Trophoblast cell (in vitro differentiated cells and primary cell): ENCODE measurements at regions not wholly inside any gene's neighbourhood (a gene's known extent, or its start where the extent isn't known, plus 50 kb on each side); places are given as distances from the start of the nearest gene placed in this dataset.

Experiments
- DNase-seq, 2 donors: peaks; one replicate each; pipeline ENCODE4 v3.0.0-alpha.2; 2016
- H2AFZ ChIP-seq: 2 replicates; pipeline ENCODE4 v1.6.1; 2013; ENCODE audit warnings: low read length, moderate library complexity, mild to moderate bottlenecking; ENCODE audit not compliant: insufficient read depth, poor library complexity
- H2AK5ac ChIP-seq: 2 replicates; pipeline ENCODE4 v1.6.1; 2013; ENCODE audit warnings: mild to moderate bottlenecking, low read length
- H2BK120ac ChIP-seq: 2 replicates; pipeline ENCODE4 v1.6.1; 2013; ENCODE audit warnings: low read length, mild to moderate bottlenecking, moderate library complexity; ENCODE audit not compliant: insufficient read depth, poor library complexity
- H2BK12ac ChIP-seq: 2 replicates; pipeline ENCODE4 v1.6.1; 2013; ENCODE audit warnings: mild to moderate bottlenecking, low read length, moderate library complexity
- H2BK5ac ChIP-seq: 2 replicates; pipeline ENCODE4 v1.6.1; 2013; ENCODE audit warnings: low read length, low read depth, moderate library complexity, mild to moderate bottlenecking; ENCODE audit not compliant: poor library complexity
- H3K14ac ChIP-seq: 2 replicates; pipeline ENCODE4 v1.6.1; 2013; ENCODE audit warnings: mild to moderate bottlenecking, low read length
- H3K18ac ChIP-seq: 2 replicates; pipeline ENCODE4 v1.6.1; 2013; ENCODE audit warnings: mild to moderate bottlenecking, low read length
- H3K23ac ChIP-seq: 2 replicates; pipeline ENCODE4 v1.6.1; 2013; ENCODE audit warnings: low read length
- H3K27ac ChIP-seq: 2 replicates; pipeline ENCODE4 v1.5.1; 2013; ENCODE audit warnings: low read depth, mild to moderate bottlenecking, inconsistent platforms, low read length, moderate library complexity
- H3K27me3 ChIP-seq: 2 replicates; pipeline ENCODE4 v1.6.1; 2013; ENCODE audit warnings: inconsistent platforms, mild to moderate bottlenecking, low read length, moderate library complexity; ENCODE audit not compliant: insufficient read depth
- H3K36me3 ChIP-seq, 2 experiments: 1 replicate in 1 of 2; 2 replicates in 1 of 2; pipeline ENCODE4 v1.6.1; 2013; ENCODE audit warnings: low read length in 2 of 2, mild to moderate bottlenecking in 2 of 2, moderate library complexity in 1 of 2; ENCODE audit not compliant: insufficient read depth in 2 of 2, control insufficient read depth in 1 of 2
- H3K4ac ChIP-seq: 2 replicates; pipeline ENCODE4 v1.6.1; 2013; ENCODE audit warnings: low read depth, mild to moderate bottlenecking, low read length, moderate library complexity
- H3K4me1 ChIP-seq, 2 experiments: 1 replicate in 1 of 2; 2 replicates in 1 of 2; pipeline ENCODE4 v1.6.1; 2013; ENCODE audit warnings: low read length in 2 of 2, mild to moderate bottlenecking in 2 of 2, moderate library complexity in 1 of 2; ENCODE audit not compliant: insufficient read depth in 2 of 2, control insufficient read depth in 1 of 2
- H3K4me2 ChIP-seq: 2 replicates; pipeline ENCODE4 v1.6.1; 2013; ENCODE audit warnings: inconsistent platforms, mild to moderate bottlenecking, low read length, moderate library complexity
- H3K4me3 ChIP-seq: 2 replicates; pipeline ENCODE4 v1.5.1; 2013; ENCODE audit warnings: mild to moderate bottlenecking, low read depth, low read length, inconsistent platforms
- H3K79me1 ChIP-seq: one replicate; pipeline ENCODE4 v1.6.1; 2013; ENCODE audit warnings: low read length
- H3K79me2 ChIP-seq: 2 replicates; pipeline ENCODE4 v1.6.1; 2013; ENCODE audit warnings: low read length, mild to moderate bottlenecking; ENCODE audit not compliant: control insufficient read depth, insufficient read depth, poor library complexity
- H3K9ac ChIP-seq: 2 replicates; pipeline ENCODE4 v1.6.1; 2013; ENCODE audit warnings: mild to moderate bottlenecking, low read length
- H3K9me3 ChIP-seq: 2 replicates; pipeline ENCODE4 v1.6.1; 2013; ENCODE audit warnings: low read depth, mild to moderate bottlenecking, control low read depth, inconsistent platforms, low read length; ENCODE audit not compliant: insufficient read depth
- H4K12ac ChIP-seq: 2 replicates; pipeline ENCODE4 v1.6.1; 2013; ENCODE audit warnings: low read depth, mild to moderate bottlenecking, low read length, moderate library complexity
- H4K8ac ChIP-seq: 2 replicates; pipeline ENCODE4 v1.6.1; 2013; ENCODE audit warnings: low read depth, mild to moderate bottlenecking, low read length, moderate library complexity
- H4K91ac ChIP-seq: one replicate; pipeline ENCODE4 v1.6.1; 2013; ENCODE audit warnings: low read depth, mild to moderate bottlenecking, low read length, moderate library complexity
- WGBS: extraction: QIAGEN DNeasy Blood & Tissue Kit; methylation state at CpG from one replicate; pipeline ENCODE4 v1.1.7; 2013; ENCODE audit warnings: missing lambda C conversion rate; ENCODE audit not compliant: insufficient read length, insufficient coverage; ENCODE audit errors: extremely low coverage; 5-methylcytosine and 5-hydroxymethylcytosine counted together

DNA sequence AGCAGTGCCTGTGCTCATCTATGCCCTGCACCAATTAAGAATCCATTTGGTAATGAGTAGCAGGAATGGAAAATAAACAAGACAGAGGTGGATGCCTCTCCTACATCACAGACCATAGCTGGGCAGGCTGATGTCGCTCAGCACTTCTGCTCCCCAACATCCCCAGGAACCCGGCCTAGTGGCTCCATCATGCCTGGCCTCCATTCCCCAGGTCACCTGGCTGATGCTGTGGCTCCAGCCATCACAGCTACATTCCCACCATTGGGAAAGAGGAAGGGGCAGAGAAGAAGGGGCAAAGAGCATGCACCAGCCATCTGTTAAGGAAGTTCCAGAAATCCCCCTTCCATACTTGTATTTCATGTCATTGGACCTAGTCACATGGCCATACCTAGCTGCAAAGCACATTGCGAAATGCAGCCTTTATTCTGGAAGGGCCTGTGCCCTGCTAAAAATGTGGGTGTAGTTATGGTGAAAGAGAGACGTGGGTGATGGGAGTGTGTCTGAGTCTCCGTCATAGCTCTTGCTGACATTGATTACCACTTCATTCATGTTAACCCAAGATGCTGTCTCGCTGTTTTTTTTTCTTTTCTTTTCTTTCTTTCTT, 86.1 kb upstream of the ADAMTS2 start:
- Histone ChIP-seq H3K4me1 (peaks cover 0 to under 1% of the 10 kb centered on the region in 2 experiments), H3K9me3 (peaks cover 5% of the 10 kb centered on the region), H3K27ac (no peak overlapping the region), H3K79me2 (no peaks in the 10 kb centered on the region), H2AFZ (no peak overlapping the region), H3K4ac (no peak overlapping the region), H2BK5ac (no peak overlapping the region), H2BK12ac (no peak overlapping the region), H3K27me3 (no peaks in the 10 kb centered on the region), H3K14ac (no peak overlapping the region), H4K8ac (no peak overlapping the region), H3K23ac (no peak overlapping the region), H3K18ac (no peak overlapping the region), H3K4me2 (no peak overlapping the region), H2AK5ac (no peak overlapping the region), H2BK120ac (no peak overlapping the region), H3K9ac (no peak overlapping the region), H4K91ac (no peak overlapping the region), H3K4me3 (no peak overlapping the region), H3K36me3 (no peaks in the 10 kb centered on the region), H4K12ac (no peak overlapping the region), H3K79me1 (no peaks in the 10 kb centered on the region)
- WGBS, result no CpG with 5 or more reads among the region's 6 CpGs
- DNase-seq, result no peak

- Histone ChIP-seq H4K12ac (no peak overlapping the region), H3K36me3 (no peaks in the 10 kb centered on the region), H3K4me3 (no peak overlapping the region), H3K14ac (no peak overlapping the region), H2BK12ac (no peak overlapping the region), H3K4me1 (no peaks in the 10 kb centered on the region), H3K4ac (no peak overlapping the region), H3K4me2 (no peak overlapping the region), H3K9ac (no peak overlapping the region), H4K8ac (no peak overlapping the region), H4K91ac (no peak overlapping the region), H3K79me1 (no peaks in the 10 kb centered on the region), H3K27me3 (no peaks in the 10 kb centered on the region), H2BK120ac (no peak overlapping the region), H3K9me3 (peaks cover 5% of the 10 kb centered on the region), H2AK5ac (no peak overlapping the region), H2AFZ (no peak overlapping the region), H3K23ac (no peak overlapping the region), H3K18ac (no peak overlapping the region), H3K27ac (no peak overlapping the region), H2BK5ac (no peak overlapping the region), H3K79me2 (no peaks in the 10 kb centered on the region)
- no peak for DNase-seq
- WGBS, result no CpG with 5 or more reads among the region's 22 CpGs
These were observed 85.2 kb upstream of the ADAMTS2 start for GRCh38 chr5:179430193-179431175.

- Histone ChIP-seq H2BK120ac (no peak overlapping the region), H3K4ac (no peak overlapping the region), H3K23ac (no peak overlapping the region), H3K36me3 (no peaks in the 10 kb centered on the region), H2AK5ac (no peak overlapping the region), H4K8ac (no peak overlapping the region), H3K4me2 (no peak overlapping the region), H3K18ac (no peak overlapping the region), H3K4me1 (no peaks in the 10 kb centered on the region), H3K9ac (no peak overlapping the region), H2AFZ (no peak overlapping the region), H4K91ac (no peak overlapping the region), H2BK5ac (no peak overlapping the region), H3K4me3 (no peak overlapping the region), H4K12ac (no peak overlapping the region), H3K79me2 (no peaks in the 10 kb centered on the region), H3K27me3 (no peaks in the 10 kb centered on the region), H3K9me3 (peaks cover 3% of the 10 kb centered on the region), H3K14ac (no peak overlapping the region), H3K79me1 (no peaks in the 10 kb centered on the region), H3K27ac (no peak overlapping the region), H2BK12ac (no peak overlapping the region)
- WGBS, result no CpG with 5 or more reads among the region's 21 CpGs
- no peak for DNase-seq
These were observed 82.4 kb upstream of the ADAMTS2 start for GRCh38 chr5:179427676-179428056.

GRCh38 chr5:179427032-179427675, 81.9 kb upstream of the ADAMTS2 start:
- no peaks in the 10 kb centered on the region for H3K9me3 ChIP-seq
- no peak overlapping the region for H3K27ac ChIP-seq
- no peak overlapping the region for H3K4me3 ChIP-seq
- no peak overlapping the region for H3K4ac ChIP-seq
- H2BK5ac ChIP-seq, result no peak overlapping the region
- no peak overlapping the region for H4K8ac ChIP-seq
- no peak overlapping the region for H3K18ac ChIP-seq
- no peak overlapping the region for H3K23ac ChIP-seq
- no peak overlapping the region for H4K12ac ChIP-seq
- no peaks in the 10 kb centered on the region for H3K4me1 ChIP-seq
- no peak overlapping the region for H3K14ac ChIP-seq
- H4K91ac ChIP-seq, result no peak overlapping the region
- no peaks in the 10 kb centered on the region for H3K79me1 ChIP-seq
- WGBS, result no CpG with 5 or more reads among the region's 28 CpGs
- H2AFZ ChIP-seq, result no peak overlapping the region
- no peak overlapping the region for H3K4me2 ChIP-seq
- no peaks in the 10 kb centered on the region for H3K79me2 ChIP-seq
- no peak overlapping the region for H2BK120ac ChIP-seq
- no peaks in the 10 kb centered on the region for H3K36me3 ChIP-seq
- H3K27me3 ChIP-seq, result no peaks in the 10 kb centered on the region
- H2BK12ac ChIP-seq, result no peak overlapping the region
- H2AK5ac ChIP-seq, result no peak overlapping the region
- no peak overlapping the region for H3K9ac ChIP-seq
- no peak for DNase-seq
